Spleen (tissue), 11 donors: ENCODE measurements at regions not wholly inside any gene's neighbourhood (a gene's known extent, or its start where the extent isn't known, plus 50 kb on each side); places are given as distances from the start of the nearest gene placed in this dataset.

Experiments used
- DNase-seq: peaks from one replicate; pipeline ENCODE4 v3.0.0-alpha.2; 2020
- H3K27ac ChIP-seq, 8 donors: fragments of 200-600 bp; sonication (generic) in 7 of 8; 1 replicate in 4 of 8; 2 replicates in 4 of 8; pipeline versions ENCODE4 v1.5.0 to v1.8.0; 2016 to 2021; ENCODE audit warnings: inconsistent platforms in 4 of 8, mild to moderate bottlenecking in 4 of 8, moderate library complexity in 1 of 8
- H3K27me3 ChIP-seq, 7 donors: fragments of 200-600 bp; sonication (generic) in 6 of 7; replicated peaks in 1 of 7; 1 replicate in 4 of 7; 2 replicates in 3 of 7; pipeline versions ENCODE4 v1.5.0 to v1.8.0; 2016 to 2021; ENCODE audit warnings: inconsistent platforms in 3 of 7, mild to moderate bottlenecking in 1 of 7
- H3K36me3 ChIP-seq, 6 donors: fragments of 200-600 bp; sonication (generic) in 5 of 6; 1 replicate in 4 of 6; 2 replicates in 2 of 6; pipeline versions ENCODE4 v1.5.0 to v1.8.0; 2016 to 2021; ENCODE audit warnings: inconsistent platforms in 2 of 6
- H3K4me1 ChIP-seq, 6 donors: fragments of 200-600 bp; sonication (generic) in 5 of 6; 1 replicate in 3 of 6; 2 replicates in 3 of 6; pipeline versions ENCODE4 v1.5.0 to v1.8.0; 2016 to 2021; ENCODE audit warnings: inconsistent platforms in 3 of 6
- H3K4me3 ChIP-seq, 8 donors: fragments of 200-600 bp; sonication (generic) in 7 of 8; 1 replicate in 4 of 8; 2 replicates in 4 of 8; pipeline versions ENCODE4 v1.5.0 to v1.8.0; 2016 to 2021; ENCODE audit warnings: inconsistent platforms in 4 of 8, mild to moderate bottlenecking in 4 of 8, moderate library complexity in 2 of 8
- H3K9me3 ChIP-seq, 8 donors: fragments of 200-600 bp; sonication (generic) in 7 of 8; 1 replicate in 4 of 8; 2 replicates in 4 of 8; pipeline versions ENCODE4 v1.5.0 to v1.8.0; 2016 to 2021; ENCODE audit warnings: inconsistent platforms in 4 of 8
- CTCF ChIP-seq, 11 experiments: fragments of 200-600 bp in 7 of 11; fragments of 450-650 bp in 4 of 11; sonication (generic) in 4 of 11; IDR thresholded peaks in 8 of 11; conservative IDR thresholded peaks in 3 of 11; 1 replicate in 7 of 11; 2 replicates in 4 of 11; pipeline versions ENCODE4 v1.4.0 to v1.8.0; 2016 to 2021; ENCODE audit warnings: antibody characterized with exemption in 11 of 11, inconsistent platforms in 4 of 11, mild to moderate bottlenecking in 1 of 11
- POLR2A ChIP-seq, 3 donors: fragments of 450-650 bp; IDR thresholded peaks; one replicate each; pipeline ENCODE4 v1.5.1; 2017; ENCODE audit warnings: antibody characterized with exemption in 3 of 3, mild to moderate bottlenecking in 1 of 3
- POLR2AphosphoS5 ChIP-seq, 3 donors: sonication (generic); formaldehyde crosslinking; IDR thresholded peaks; one replicate each; pipeline ENCODE4 v1.5.1; 2017; ENCODE audit warnings: antibody characterized with exemption in 3 of 3
- WGBS, 5 donors: extraction: QIAGEN DNeasy Blood & Tissue Kit in 3 of 5; methylation state at CpG; one replicate each; pipeline versions ENCODE4 v1.1.5 to v1.1.7; 2013 to 2018; 5-methylcytosine and 5-hydroxymethylcytosine counted together
- intact Hi-C: fragments of 100-400 bp; cut with DNase I; formaldehyde crosslinking; loops from one replicate; pipeline ENCODE4 v1.15.0; 2023; ENCODE audit warnings: low total_unique reads
- donor health status: healthy with polysubstance abuse.
- donor health status: DM: no; HTN: no; CAD: no; lungs with moderate emphysema.
- donor health status: DM: no; HTN: no; CAD: no.
- donor health status: Bipolar disorder and iron deficiency.
- donor health status: healthy.
- donor health status: DM: no; HTN: no; CAD: no.
- donor health status: DM: yes; HTN: yes; CAD: no.

- no peak for DNase-seq
- intact Hi-C loops: no loop called here
- 61 to 86% (median 75%) methylated on average over 1 of the region's 1 CpG for WGBS, 5 donors
- TF ChIP-seq POLR2AphosphoS5 (IDR thresholded peaks at IDR 0.05) (no peak), POLR2A (IDR thresholded peaks at IDR 0.05) (no peak)
- Histone ChIP-seq H3K9me3 (no peaks in the 10 kb centered on the region), H3K27me3 (no peaks in the 10 kb centered on the region), H3K4me1 (no peaks in the 10 kb centered on the region), H3K36me3 (no peaks in the 10 kb centered on the region), H3K4me3 (no peak overlapping the region), H3K27ac (no peak overlapping the region)
These were observed 88.7 kb upstream of the ZNF438 start for GRCh38 chr10:31120392-31120791.

- no peaks in the 10 kb centered on the region for H3K36me3 ChIP-seq
- intact Hi-C loops: no loop called here
- no peak for DNase-seq
- H3K4me3 ChIP-seq: no peak overlapping the region
- no peaks in the 10 kb centered on the region for H3K9me3 ChIP-seq
- H3K27ac ChIP-seq: no peak overlapping the region
- WGBS, 5 donors: 82 to 91% (median 89%) methylated on average over 7 of the region's 7 CpGs
- TF ChIP-seq POLR2A (IDR thresholded peaks at IDR 0.05) (no peak), POLR2AphosphoS5 (IDR thresholded peaks at IDR 0.05) (no peak)
- H3K27me3 ChIP-seq: no peaks in the 10 kb centered on the region
- H3K4me1 ChIP-seq: no peaks in the 10 kb centered on the region
These were observed 89.5 kb upstream of the ZNF438 start for GRCh38 chr10:31120961-31121685.

- H3K27ac ChIP-seq: no peak overlapping the region
- WGBS, 5 donors: 69 to 84% (median 77%) methylated on average over 3 of the region's 3 CpGs
- no peaks in the 10 kb centered on the region for H3K4me1 ChIP-seq
- no peak for TF ChIP-seq POLR2AphosphoS5 (IDR thresholded peaks at IDR 0.05)
- TF ChIP-seq POLR2A (IDR thresholded peaks at IDR 0.05): no peak
- TF ChIP-seq CTCF (IDR thresholded peaks at IDR 0.05 in 8 of 11, conservative IDR thresholded peaks at IDR 0.05 in 3 of 11): no peak
- intact Hi-C loops: no loop called here
- no peaks in the 10 kb centered on the region for H3K36me3 ChIP-seq
- no peak overlapping the region for H3K4me3 ChIP-seq
- H3K27me3 ChIP-seq: no peaks in the 10 kb centered on the region
- H3K9me3 ChIP-seq: no peaks in the 10 kb centered on the region
- no peak for DNase-seq
These were observed 90.3 kb upstream of the ZNF438 start for GRCh38 chr10:31121757-31122577.

- WGBS, 5 donors: 88 to 96% (median 93%) methylated on average over 6 of the region's 6 CpGs
- DNase-seq: no peak
- no peaks in the 10 kb centered on the region for H3K9me3 ChIP-seq
- no peak overlapping the region for H3K27ac ChIP-seq
- TF ChIP-seq POLR2AphosphoS5 (IDR thresholded peaks at IDR 0.05) (no peak), POLR2A (IDR thresholded peaks at IDR 0.05) (no peak), CTCF (IDR thresholded peaks at IDR 0.05 in 8 of 11, conservative IDR thresholded peaks at IDR 0.05 in 3 of 11) (no peak)
- H3K4me1 ChIP-seq: no peaks in the 10 kb centered on the region
- no peaks in the 10 kb centered on the region for H3K36me3 ChIP-seq
- intact Hi-C loops: no loop called here
- no peak overlapping the region for H3K4me3 ChIP-seq
- H3K27me3 ChIP-seq: no peaks in the 10 kb centered on the region
These were observed 92.3 kb upstream of the ZNF438 start for GRCh38 chr10:31123946-31124345.

GRCh38 chr10:31124852-31125251 lies 93.2 kb upstream of the ZNF438 start:
- intact Hi-C loops: no loop called here
- DNase-seq: no peak
- TF ChIP-seq CTCF (IDR thresholded peaks at IDR 0.05 in 8 of 11, conservative IDR thresholded peaks at IDR 0.05 in 3 of 11): no peak
- no peak for TF ChIP-seq POLR2A (IDR thresholded peaks at IDR 0.05)
- TF ChIP-seq POLR2AphosphoS5 (IDR thresholded peaks at IDR 0.05): no peak
- H3K27me3 ChIP-seq: no peaks in the 10 kb centered on the region
- 79 to 87% (median 85%) methylated on average over 5 of the region's 5 CpGs for WGBS, 5 donors
- H3K27ac ChIP-seq: no peak overlapping the region
- H3K9me3 ChIP-seq: no peaks in the 10 kb centered on the region
- no peak overlapping the region for H3K4me3 ChIP-seq
- H3K36me3 ChIP-seq: no peaks in the 10 kb centered on the region
- H3K4me1 ChIP-seq: no peaks in the 10 kb centered on the region
